SU-DHL-6 (cell line): ENCODE measurements at regions not wholly inside any gene's neighbourhood (a gene's known extent, or its start where the extent isn't known, plus 50 kb on each side); places are given as distances from the start of the nearest gene placed in this dataset.

ENCODE experiments used
- H2AFZ ChIP-seq: fragments of 200-600 bp; sonication (generic); 2 replicates; pipeline ENCODE4 v1.6.1; 2014; ENCODE audit warnings: low read depth, mild to moderate bottlenecking, moderate library complexity, mixed read lengths, antibody characterized with exemption, low read length; ENCODE audit not compliant: severe bottlenecking
- H3F3A ChIP-seq: fragments of 200-600 bp; shearing (Covaris generic); 2 replicates; pipeline ENCODE4 v1.6.0; 2016; ENCODE audit warnings: antibody characterized with exemption, mild to moderate bottlenecking; ENCODE audit not compliant: insufficient read depth
- H3K27ac ChIP-seq: fragments of 200-600 bp; sonication (generic); 2 replicates; pipeline ENCODE4 v1.5.1; 2016; ENCODE audit warnings: low read depth, mild to moderate bottlenecking, low read length, moderate library complexity, mixed read lengths
- H3K27me3 ChIP-seq: fragments of 200-600 bp; sonication (generic), shearing (Covaris generic); 2 replicates; pipeline ENCODE4 v1.6.0; 2014; ENCODE audit warnings: mild to moderate bottlenecking, low read length
- H3K36me3 ChIP-seq: fragments of 200-600 bp; sonication (generic); 2 replicates; pipeline ENCODE4 v1.6.1; 2014; ENCODE audit warnings: mild to moderate bottlenecking, low read length, mixed read lengths
- H3K4me2 ChIP-seq: fragments of 300-600, 200-600 bp; shearing (Covaris generic), sonication (generic); 2 replicates; pipeline ENCODE4 v1.6.0; 2014; ENCODE audit warnings: low read length, low read depth, mild to moderate bottlenecking; ENCODE audit not compliant: poor library complexity, severe bottlenecking
- H3K4me3 ChIP-seq: fragments of 200-600 bp; sonication (generic); 2 replicates; pipeline ENCODE4 v1.5.1; 2014; ENCODE audit warnings: antibody characterized with exemption, low read length, mild to moderate bottlenecking, mixed read lengths; ENCODE audit not compliant: insufficient read depth, poor library complexity, severe bottlenecking
- H3K79me2 ChIP-seq: fragments of 200-600 bp; sonication (generic); 2 replicates; pipeline ENCODE4 v1.6.1; 2014; ENCODE audit warnings: mild to moderate bottlenecking, low read length, moderate library complexity; ENCODE audit not compliant: insufficient read depth
- H3K9ac ChIP-seq: fragments of 200-600 bp; sonication (generic); 2 replicates; pipeline ENCODE4 v1.7.0; 2014; ENCODE audit warnings: mild to moderate bottlenecking, low read length
- H3K9me2 ChIP-seq: fragments of 200-600 bp; sonication (generic); replicated peaks from 2 replicates; pipeline ENCODE4 v1.6.1; 2014; ENCODE audit warnings: low read length; ENCODE audit not compliant: insufficient read depth
- H3K9me3 ChIP-seq: fragments of 200-600 bp; sonication (generic); 2 replicates; pipeline ENCODE4 v1.6.1; 2014; ENCODE audit warnings: low read length, mixed read lengths; ENCODE audit not compliant: insufficient read depth
- H4K20me1 ChIP-seq: fragments of 200-600 bp; sonication (generic); 2 replicates; pipeline ENCODE4 v1.6.1; 2014; ENCODE audit warnings: low read depth, mild to moderate bottlenecking, antibody characterized with exemption, low read length, moderate library complexity, mixed read lengths
- EZH2phosphoT487 ChIP-seq: fragments of 200-600 bp; sonication (generic), shearing (Covaris generic); conservative IDR thresholded peaks from 2 replicates; pipeline ENCODE4 v1.6.1; 2018; ENCODE audit warnings: mild to moderate bottlenecking, antibody characterized with exemption, low read length, moderate library complexity, mixed read lengths
- TF ChIP-seq, protein P1 (sequence below): fragments of 200-600 bp; sonication (generic); IDR thresholded peaks from one replicate; pipeline ENCODE4 v1.5.1; 2017; ENCODE audit warnings: antibody characterized with exemption, mild to moderate bottlenecking, low read length, moderate library complexity; ENCODE audit not compliant: insufficient read depth, poor library complexity, severe bottlenecking

DNA sequence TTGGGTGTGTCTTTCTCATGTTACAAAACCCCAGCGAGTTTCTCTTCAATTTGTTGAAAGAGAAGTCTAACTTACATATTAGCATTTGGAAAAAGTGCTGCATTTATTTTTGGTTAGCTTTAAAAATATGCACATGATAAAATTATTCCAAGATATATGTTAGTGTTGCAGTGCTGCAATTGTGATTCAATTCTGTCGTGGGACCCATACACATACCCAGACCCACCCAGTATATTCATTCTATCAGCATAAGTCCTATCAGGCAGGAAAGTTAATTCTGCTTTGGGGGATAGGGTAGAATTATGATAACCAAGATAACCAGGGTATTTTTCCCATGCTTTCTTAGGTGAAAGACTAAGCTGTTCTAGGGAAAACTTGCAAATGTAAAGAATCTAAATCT lies 313.5 kb downstream of the EPHA7 start:
- Histone ChIP-seq H3K9ac (no peak overlapping the region), H4K20me1 (no peaks in the 10 kb centered on the region), H3K4me2 (no peak overlapping the region), H3K9me2 (no peaks in the 10 kb centered on the region), H3K79me2 (no peaks in the 10 kb centered on the region), H3F3A (no peaks in the 10 kb centered on the region), H3K4me3 (no peak overlapping the region), H3K27me3 (no peaks in the 10 kb centered on the region), H3K9me3 (no peaks in the 10 kb centered on the region), H2AFZ (no peak overlapping the region), H3K27ac (no peak overlapping the region), H3K36me3 (no peaks in the 10 kb centered on the region)
- TF ChIP-seq, protein P1, sequence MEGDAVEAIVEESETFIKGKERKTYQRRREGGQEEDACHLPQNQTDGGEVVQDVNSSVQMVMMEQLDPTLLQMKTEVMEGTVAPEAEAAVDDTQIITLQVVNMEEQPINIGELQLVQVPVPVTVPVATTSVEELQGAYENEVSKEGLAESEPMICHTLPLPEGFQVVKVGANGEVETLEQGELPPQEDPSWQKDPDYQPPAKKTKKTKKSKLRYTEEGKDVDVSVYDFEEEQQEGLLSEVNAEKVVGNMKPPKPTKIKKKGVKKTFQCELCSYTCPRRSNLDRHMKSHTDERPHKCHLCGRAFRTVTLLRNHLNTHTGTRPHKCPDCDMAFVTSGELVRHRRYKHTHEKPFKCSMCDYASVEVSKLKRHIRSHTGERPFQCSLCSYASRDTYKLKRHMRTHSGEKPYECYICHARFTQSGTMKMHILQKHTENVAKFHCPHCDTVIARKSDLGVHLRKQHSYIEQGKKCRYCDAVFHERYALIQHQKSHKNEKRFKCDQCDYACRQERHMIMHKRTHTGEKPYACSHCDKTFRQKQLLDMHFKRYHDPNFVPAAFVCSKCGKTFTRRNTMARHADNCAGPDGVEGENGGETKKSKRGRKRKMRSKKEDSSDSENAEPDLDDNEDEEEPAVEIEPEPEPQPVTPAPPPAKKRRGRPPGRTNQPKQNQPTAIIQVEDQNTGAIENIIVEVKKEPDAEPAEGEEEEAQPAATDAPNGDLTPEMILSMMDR: no peak
- TF ChIP-seq EZH2phosphoT487: no peak

DNA sequence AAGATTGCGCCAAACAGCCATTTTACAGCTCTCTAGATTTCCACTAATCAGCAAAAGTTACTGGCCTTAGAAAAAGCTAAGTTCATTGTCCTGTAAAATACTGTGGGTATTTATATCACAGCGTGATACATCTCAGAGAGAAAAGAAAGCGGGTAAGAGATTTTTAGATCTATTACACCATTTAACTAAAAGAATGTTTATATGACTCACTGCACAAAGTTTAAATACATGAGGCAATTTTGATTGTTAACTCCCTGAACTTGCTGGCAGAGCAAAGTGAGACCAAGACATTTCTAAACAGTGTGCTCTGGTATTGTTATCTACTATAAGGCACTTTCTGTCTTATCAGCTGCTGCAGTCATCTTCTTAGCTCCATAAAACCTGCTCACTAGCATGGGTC lies 314.3 kb downstream of the EPHA7 start:
- Histone ChIP-seq H3K27me3 (no peaks in the 10 kb centered on the region), H3K27ac (no peak overlapping the region), H2AFZ (no peak overlapping the region), H3K9ac (no peak overlapping the region), H3K4me2 (no peak overlapping the region), H3K79me2 (no peaks in the 10 kb centered on the region), H3F3A (no peaks in the 10 kb centered on the region), H3K9me2 (no peaks in the 10 kb centered on the region), H4K20me1 (no peaks in the 10 kb centered on the region), H3K36me3 (no peaks in the 10 kb centered on the region), H3K9me3 (no peaks in the 10 kb centered on the region), H3K4me3 (no peak overlapping the region)
- TF ChIP-seq, protein P1: no peak
- TF ChIP-seq EZH2phosphoT487: no peak

DNA sequence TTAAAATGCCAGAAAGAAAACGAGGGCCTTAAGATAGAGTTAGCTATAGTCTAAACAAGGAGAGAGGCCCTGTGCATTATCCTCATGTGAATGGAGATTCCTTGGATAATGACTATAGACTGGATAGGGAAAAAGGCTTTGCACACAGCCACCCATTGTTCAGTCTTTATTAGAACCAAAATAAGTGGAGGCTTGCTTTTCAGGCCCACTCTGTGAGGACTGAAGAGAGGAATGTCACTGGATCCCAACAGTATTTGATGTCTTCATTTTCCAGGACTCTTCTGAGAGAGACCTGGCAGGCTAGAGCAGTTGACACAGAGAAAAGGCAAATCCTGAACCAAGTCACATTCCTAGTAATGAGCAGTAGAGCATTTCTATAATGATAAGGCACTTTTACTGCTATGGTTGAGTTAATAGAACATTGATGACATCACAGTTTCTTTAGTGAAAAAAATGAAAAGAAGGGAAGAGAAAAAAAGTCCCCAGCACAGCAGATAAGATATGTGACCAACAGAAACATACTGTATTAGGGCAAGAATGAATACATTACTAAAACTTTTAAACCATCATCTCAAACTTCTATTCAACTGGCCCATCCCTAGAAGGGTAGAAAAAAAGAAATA lies 315.1 kb downstream of the EPHA7 start:
- Histone ChIP-seq H3K4me3 (no peak overlapping the region), H3K79me2 (no peaks in the 10 kb centered on the region), H3K4me2 (no peak overlapping the region), H2AFZ (no peak overlapping the region), H3F3A (no peaks in the 10 kb centered on the region), H3K9me3 (no peaks in the 10 kb centered on the region), H3K9ac (no peak overlapping the region), H3K36me3 (no peaks in the 10 kb centered on the region), H3K27ac (no peak overlapping the region), H4K20me1 (no peaks in the 10 kb centered on the region), H3K27me3 (no peaks in the 10 kb centered on the region), H3K9me2 (no peaks in the 10 kb centered on the region)
- no peak for TF ChIP-seq EZH2phosphoT487
- TF ChIP-seq, protein P1: no peak
